GM12864 (cell line): ENCODE measurements at regions not wholly inside any gene's neighbourhood (a gene's known extent, or its start where the extent isn't known, plus 50 kb on each side); places are given as distances from the start of the nearest gene placed in this dataset.

Source experiments
- DNase-seq: peaks from one replicate; pipeline ENCODE4 v3.0.0-alpha.2; 2011; ENCODE audit warnings: low read depth
- H3K4me3 ChIP-seq: 2 replicates; pipeline ENCODE4 v1.5.1; 2011; ENCODE audit warnings: mild to moderate bottlenecking, low read depth, low read length, control low read depth
- TF ChIP-seq, protein P1 (sequence below): IDR thresholded peaks from 2 replicates; pipeline ENCODE4 v1.5.1; 2011; ENCODE audit warnings: low read depth, mild to moderate bottlenecking, moderate library complexity, low read length, control low read depth, inconsistent platforms; ENCODE audit errors: missing control alignments

DNA sequence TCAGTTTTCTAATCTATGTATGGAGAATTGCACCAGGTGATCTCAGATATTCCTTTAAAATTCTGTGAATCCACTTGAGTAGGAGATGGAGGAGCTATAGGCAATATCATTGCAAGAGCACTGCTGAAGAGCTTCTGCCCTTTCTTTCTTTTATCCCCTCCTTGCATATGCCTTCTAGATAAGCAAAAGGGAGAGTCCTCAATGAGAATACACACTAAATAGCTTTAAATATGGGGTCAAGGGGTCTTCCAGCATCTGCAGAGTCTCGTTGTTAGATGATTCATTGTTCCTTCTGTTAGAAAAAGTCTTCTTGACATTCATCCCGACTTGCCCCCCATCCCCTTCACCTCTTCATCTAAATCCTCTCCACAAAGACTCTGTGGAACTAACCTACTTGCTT is 156.1 kb downstream of the PIK3R1 start:
- DNase-seq, result no peak
- no peak overlapping the region for H3K4me3 ChIP-seq
- TF ChIP-seq, protein P1, sequence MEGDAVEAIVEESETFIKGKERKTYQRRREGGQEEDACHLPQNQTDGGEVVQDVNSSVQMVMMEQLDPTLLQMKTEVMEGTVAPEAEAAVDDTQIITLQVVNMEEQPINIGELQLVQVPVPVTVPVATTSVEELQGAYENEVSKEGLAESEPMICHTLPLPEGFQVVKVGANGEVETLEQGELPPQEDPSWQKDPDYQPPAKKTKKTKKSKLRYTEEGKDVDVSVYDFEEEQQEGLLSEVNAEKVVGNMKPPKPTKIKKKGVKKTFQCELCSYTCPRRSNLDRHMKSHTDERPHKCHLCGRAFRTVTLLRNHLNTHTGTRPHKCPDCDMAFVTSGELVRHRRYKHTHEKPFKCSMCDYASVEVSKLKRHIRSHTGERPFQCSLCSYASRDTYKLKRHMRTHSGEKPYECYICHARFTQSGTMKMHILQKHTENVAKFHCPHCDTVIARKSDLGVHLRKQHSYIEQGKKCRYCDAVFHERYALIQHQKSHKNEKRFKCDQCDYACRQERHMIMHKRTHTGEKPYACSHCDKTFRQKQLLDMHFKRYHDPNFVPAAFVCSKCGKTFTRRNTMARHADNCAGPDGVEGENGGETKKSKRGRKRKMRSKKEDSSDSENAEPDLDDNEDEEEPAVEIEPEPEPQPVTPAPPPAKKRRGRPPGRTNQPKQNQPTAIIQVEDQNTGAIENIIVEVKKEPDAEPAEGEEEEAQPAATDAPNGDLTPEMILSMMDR, result no peak

DNA sequence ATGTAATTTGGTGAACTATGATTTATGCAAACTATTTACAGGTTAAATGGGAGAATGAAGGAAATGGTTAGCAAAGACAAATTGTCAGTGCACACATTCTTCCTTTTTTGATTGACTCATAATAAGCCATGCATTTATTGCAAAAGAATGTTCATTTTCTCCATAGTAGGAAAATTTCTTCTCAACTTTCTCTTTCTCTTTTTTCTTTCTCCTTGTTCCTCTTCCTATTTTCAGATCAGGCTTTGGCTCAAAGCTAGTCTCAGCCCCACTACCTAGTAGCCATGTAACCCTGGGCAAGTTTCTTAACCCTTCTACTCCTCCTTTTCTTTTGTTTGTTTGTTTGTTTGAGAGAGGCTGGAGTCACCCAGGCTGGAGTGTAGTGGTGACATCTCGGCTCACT is 156.6 kb downstream of the PIK3R1 start:
- TF ChIP-seq, protein P1, result no peak
- H3K4me3 ChIP-seq, result no peak overlapping the region
- no peak for DNase-seq

DNA sequence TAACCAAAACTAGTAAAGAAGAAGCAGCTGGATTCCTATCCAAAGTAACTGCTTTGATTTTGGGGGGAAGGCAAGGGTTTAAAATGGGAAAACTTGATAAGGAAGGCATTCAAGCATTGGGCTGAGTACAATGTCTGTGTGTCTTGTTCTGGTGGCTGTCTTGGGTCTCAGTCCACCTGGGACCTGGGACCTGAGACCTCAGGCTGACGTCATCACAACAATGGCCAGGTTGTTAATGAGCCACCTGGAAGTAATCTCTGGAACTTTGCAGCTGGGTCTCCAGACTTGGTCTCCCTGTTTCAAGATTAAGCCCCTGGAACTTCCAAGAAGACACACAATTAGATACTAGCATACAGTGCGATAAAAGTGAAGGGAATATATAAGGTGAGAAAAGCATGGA is 157.5 kb downstream of the PIK3R1 start:
- TF ChIP-seq, protein P1, result no peak
- no peak overlapping the region for H3K4me3 ChIP-seq

DNA sequence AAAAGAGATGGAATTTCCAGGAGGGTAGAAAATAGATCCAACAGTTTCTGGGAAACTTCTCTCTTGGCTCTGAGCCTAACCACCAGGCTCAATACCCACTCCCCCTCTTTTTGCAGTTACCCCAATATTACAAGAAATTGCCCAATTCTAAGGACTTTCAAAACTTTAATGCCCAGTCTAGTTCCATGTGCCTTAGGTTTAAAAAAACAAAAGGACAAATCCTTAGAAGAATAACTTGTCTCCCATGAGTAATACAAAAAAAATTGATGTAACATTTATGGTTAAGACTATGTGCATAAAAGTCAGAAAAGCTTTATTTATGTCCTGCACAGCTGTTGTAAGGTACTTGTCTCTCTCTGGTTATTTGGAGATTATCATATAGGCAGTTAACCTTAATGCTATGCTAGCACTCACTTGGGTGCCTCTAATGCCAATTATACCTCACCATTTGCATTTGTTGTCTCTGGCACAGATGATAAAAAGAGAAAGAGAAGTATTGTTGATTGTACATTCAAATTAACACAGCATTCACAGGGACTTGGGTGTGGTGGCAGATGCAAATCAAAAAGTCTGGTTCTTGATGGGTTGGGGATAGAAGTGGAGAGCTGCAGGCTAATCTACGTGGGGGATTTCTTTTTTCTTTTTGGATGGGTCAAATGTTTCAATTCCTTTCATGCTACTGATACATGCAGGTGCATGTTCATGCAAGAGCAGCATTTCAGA is 159.4 kb downstream of the PIK3R1 start:
- DNase-seq, result peak; percentile 15
- TF ChIP-seq, protein P1, result no peak
- H3K4me3 ChIP-seq, result no peak overlapping the region

More for the DNA sequence above, 157.5 kb downstream of the PIK3R1 start:
- no peak for DNase-seq

DNA sequence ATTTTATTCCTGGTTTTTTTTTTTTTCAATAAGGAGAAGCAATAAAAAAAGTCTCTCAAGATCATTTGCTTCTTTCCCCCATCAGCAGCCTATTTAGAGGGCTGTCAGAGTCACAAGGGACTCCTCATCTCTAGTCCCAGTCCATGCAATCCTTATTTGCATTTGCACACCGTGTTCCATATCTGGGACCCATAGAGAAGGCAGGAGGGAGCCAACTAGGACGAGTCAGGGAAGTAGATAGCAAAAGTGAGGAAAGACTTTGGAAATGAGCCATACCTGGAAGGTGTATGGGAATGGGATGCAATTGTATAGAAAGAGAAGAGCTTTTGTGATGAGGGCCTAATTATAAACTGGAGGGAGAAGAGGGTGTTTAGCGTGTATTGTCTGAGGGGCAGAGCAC is 160.0 kb downstream of the PIK3R1 start:
- DNase-seq, result no peak

DNA sequence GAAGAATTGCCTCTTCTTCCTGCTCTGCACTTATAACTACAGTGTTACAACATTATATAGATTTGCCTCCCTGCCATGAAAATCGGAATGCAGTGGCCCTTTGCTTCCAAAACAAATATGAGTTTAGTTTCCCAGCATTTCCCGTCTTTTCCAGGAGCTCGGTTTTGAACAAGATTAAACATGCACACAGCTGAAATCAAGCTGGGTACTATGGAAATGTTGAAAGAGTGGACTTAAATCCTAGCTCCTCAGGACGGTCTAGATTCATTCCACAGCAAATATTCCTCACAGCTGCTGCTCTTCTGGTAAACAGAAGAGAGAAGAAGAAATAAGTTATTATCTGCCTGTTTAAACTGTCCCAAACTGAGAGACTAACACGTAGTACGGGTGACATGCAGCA is 161.4 kb downstream of the PIK3R1 start:
- TF ChIP-seq, protein P1, result no peak
- H3K4me3 ChIP-seq, result no peak overlapping the region
- DNase-seq, result no peak

More for the DNA sequence above, 160.0 kb downstream of the PIK3R1 start:
- H3K4me3 ChIP-seq, result no peak overlapping the region
- TF ChIP-seq, protein P1, result no peak

DNA sequence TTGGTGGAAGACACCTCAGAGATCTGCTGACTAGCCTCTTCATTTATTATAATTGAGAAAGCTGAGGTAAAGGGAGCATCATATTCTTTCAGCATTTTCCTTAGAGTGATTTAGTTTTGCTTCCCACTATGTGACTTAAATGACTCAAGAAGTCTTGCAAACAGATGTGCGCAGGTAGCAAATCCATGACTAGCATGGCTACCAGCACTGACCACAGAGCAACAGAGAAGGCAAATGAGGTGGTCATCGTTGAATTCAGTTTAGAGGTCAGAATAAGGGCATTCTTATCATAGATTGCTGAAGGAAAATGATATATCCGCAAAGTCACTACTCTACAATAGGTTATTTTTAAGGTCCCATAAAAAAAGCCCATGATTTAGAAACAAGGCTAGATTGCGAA is 162.2 kb downstream of the PIK3R1 start:
- H3K4me3 ChIP-seq, result no peak overlapping the region
- DNase-seq, result peak; percentile 47
- TF ChIP-seq, protein P1, result no peak
